PFSK-1 (cell line): ENCODE measurements at regions not wholly inside any gene's neighbourhood (a gene's known extent, or its start where the extent isn't known, plus 50 kb on each side); places are given as distances from the start of the nearest gene placed in this dataset.

Source experiments
- FOXP2 ChIP-seq: optimal IDR thresholded peaks from 2 replicates; pipeline ENCODE3; 2011; ENCODE audit warnings: borderline replicate concordance, control low read depth, inconsistent platforms; ENCODE audit not compliant: insufficient read depth; ENCODE audit errors: extremely low read length, extremely low read depth
- POLR2AphosphoS5 ChIP-seq: IDR thresholded peaks from 2 replicates; pipeline ENCODE4 v1.6.1; 2012; ENCODE audit warnings: low read depth, mild to moderate bottlenecking, control low read depth, low read length, moderate library complexity
- SIN3A ChIP-seq: IDR thresholded peaks from 2 replicates; pipeline ENCODE4 v1.6.1; 2012; ENCODE audit warnings: mild to moderate bottlenecking, low read length, moderate library complexity, borderline replicate concordance; ENCODE audit not compliant: insufficient read depth
- TAF1 ChIP-seq: IDR thresholded peaks from 2 replicates; pipeline ENCODE4 v1.6.1; 2012; ENCODE audit warnings: low read length, control low read depth, borderline replicate concordance; ENCODE audit not compliant: insufficient read depth
- TF ChIP-seq, protein P1 (sequence below), 2 experiments: IDR thresholded peaks; 2 replicates each; pipeline versions ENCODE4 v1.6.1 to v1.8.0; 2011 to 2012; ENCODE audit warnings: low read depth in 2 of 2, low read length in 2 of 2, control low read depth in 1 of 2, inconsistent platforms in 1 of 2, mild to moderate bottlenecking in 1 of 2, moderate library complexity in 1 of 2; ENCODE audit not compliant: insufficient read depth in 1 of 2

DNA sequence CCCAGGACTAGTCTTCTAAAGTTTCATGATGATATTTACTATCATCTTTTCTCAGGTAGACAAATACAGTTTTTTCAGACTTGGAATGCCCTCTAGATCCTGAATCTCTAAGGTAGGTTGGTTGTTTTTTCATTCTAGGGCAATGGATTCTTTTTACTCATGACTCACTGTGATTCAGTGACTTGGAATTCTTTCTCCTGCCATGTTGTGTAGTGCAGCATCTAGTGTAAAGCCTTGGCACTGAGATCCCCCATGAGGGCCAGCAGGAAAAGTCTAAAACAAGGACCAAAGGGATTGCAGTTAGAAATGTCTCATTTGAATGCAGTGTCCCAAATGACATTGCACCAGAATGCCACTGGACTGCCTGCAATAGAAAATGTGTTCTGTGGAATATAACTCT, 430.4 kb downstream of the NEBL start:
- TF ChIP-seq SIN3A (no peak), FOXP2 (no peak), TAF1 (no peak), POLR2AphosphoS5 (no peak)
- TF ChIP-seq, protein P1, sequence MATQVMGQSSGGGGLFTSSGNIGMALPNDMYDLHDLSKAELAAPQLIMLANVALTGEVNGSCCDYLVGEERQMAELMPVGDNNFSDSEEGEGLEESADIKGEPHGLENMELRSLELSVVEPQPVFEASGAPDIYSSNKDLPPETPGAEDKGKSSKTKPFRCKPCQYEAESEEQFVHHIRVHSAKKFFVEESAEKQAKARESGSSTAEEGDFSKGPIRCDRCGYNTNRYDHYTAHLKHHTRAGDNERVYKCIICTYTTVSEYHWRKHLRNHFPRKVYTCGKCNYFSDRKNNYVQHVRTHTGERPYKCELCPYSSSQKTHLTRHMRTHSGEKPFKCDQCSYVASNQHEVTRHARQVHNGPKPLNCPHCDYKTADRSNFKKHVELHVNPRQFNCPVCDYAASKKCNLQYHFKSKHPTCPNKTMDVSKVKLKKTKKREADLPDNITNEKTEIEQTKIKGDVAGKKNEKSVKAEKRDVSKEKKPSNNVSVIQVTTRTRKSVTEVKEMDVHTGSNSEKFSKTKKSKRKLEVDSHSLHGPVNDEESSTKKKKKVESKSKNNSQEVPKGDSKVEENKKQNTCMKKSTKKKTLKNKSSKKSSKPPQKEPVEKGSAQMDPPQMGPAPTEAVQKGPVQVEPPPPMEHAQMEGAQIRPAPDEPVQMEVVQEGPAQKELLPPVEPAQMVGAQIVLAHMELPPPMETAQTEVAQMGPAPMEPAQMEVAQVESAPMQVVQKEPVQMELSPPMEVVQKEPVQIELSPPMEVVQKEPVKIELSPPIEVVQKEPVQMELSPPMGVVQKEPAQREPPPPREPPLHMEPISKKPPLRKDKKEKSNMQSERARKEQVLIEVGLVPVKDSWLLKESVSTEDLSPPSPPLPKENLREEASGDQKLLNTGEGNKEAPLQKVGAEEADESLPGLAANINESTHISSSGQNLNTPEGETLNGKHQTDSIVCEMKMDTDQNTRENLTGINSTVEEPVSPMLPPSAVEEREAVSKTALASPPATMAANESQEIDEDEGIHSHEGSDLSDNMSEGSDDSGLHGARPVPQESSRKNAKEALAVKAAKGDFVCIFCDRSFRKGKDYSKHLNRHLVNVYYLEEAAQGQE (IDR thresholded peaks at IDR 0.05; ENCODE audit: insufficient read depth in 1 of 2, low read depth in 2 of 2, low read length in 2 of 2): no peak

DNA sequence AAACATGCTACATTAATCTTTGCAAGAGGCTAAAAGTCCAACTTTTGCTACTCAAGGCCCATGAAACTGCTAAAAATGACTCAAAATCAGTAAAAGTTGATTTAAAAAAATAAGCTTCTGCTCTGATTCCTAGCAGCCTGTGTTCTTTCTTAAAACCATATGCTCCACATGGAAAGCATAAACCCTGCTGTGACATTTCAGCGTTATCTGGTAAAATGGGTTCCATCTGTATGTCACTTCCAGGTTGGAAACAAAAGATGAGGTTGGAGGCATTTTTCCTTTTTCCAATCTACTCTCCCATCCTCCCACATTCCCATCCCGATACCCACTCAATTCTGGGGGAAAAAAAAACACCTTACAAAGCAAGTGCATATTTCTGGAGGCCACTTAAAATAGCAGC, 439.5 kb downstream of the NEBL start:
- no peak for TF ChIP-seq SIN3A
- no peak for TF ChIP-seq TAF1
- no peak for TF ChIP-seq FOXP2
- TF ChIP-seq, protein P1 (IDR thresholded peaks at IDR 0.05; ENCODE audit: insufficient read depth in 1 of 2, low read depth in 2 of 2, low read length in 2 of 2): no peak
- TF ChIP-seq POLR2AphosphoS5: no peak

DNA sequence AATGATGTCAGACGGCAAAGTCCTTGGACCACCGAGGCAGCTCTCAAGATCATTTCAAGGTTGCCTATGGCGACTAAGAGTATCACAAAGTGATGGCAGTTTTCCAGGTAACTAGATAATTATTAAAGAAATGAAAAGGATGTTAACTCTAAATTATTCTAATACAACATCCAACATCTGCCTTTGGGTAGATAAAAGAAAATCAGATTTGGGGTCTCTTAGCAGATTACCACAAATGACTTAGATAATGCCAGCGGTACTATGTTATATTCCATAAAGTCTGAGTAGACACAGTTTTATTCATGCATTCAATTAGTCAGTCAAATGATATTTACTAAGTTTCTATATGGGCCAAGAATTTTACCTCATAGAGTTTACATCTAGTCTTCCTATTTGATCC, 441.3 kb downstream of the NEBL start:
- TF ChIP-seq TAF1 (no peak), SIN3A (no peak), POLR2AphosphoS5 (no peak), FOXP2 (no peak)
- TF ChIP-seq, protein P1 (IDR thresholded peaks at IDR 0.05; ENCODE audit: insufficient read depth in 1 of 2, low read depth in 2 of 2, low read length in 2 of 2): no peak

DNA sequence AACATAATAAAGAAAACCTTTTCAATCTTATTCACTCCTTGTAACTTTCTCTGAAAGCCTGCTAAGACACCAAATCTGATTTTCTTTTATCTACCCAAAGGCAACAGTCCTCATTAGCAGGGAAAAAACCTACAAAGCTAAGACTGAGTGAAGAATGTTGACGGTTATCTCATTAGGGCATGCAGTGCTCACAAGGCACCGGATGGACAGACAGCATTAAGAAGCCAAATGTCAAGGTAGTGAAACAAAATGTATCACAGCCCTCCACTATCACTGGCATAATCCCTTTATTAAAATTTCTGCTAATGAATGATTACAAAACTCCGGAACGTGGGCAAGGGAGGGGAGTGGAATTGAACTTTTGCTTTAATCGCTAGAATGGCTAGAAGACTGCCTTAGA, 442.8 kb downstream of the NEBL start:
- TF ChIP-seq TAF1 (no peak), FOXP2 (no peak), SIN3A (no peak), POLR2AphosphoS5 (no peak)
- TF ChIP-seq, protein P1 (IDR thresholded peaks at IDR 0.05; ENCODE audit: insufficient read depth in 1 of 2, low read depth in 2 of 2, low read length in 2 of 2): no peak

DNA sequence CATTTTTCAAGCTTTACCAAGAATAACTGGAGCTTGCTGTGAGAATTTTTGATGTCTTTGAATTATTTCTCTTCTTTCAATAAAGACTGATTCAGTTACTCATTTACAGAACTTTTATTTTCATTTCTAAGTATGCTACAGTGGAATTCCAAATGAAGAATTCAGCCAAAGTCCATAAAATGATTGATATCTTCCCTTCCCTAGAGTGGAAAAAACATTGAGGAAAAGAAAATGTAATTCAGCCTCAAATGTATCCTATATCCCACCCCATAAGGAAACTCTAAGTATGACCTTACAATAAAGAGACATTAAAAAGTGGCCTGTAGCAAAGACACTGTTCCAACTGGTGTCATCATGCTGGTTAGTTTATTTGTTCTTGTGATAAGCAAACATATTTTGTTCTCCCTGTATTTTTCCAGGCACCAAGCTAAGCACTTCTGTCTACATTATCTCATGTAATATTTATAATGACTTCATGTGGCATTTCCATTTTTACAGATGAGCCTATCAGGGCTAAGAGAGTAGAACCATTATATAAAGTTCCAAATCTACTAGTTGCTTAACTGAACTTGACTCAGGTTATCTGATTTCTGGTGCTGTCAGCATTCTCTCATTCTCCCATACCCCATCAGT, 450.4 kb downstream of the NEBL start:
- TF ChIP-seq TAF1: no peak
- no peak for TF ChIP-seq FOXP2
- TF ChIP-seq SIN3A: no peak
- no peak for TF ChIP-seq POLR2AphosphoS5
- TF ChIP-seq, protein P1 (IDR thresholded peaks at IDR 0.05; ENCODE audit: insufficient read depth in 1 of 2, low read depth in 2 of 2, low read length in 2 of 2): no peak
